Suppressor macrophage treated with lipopolysaccharide for 4 hours (primary cell): ENCODE measurements at regions not wholly inside any gene's neighbourhood (a gene's known extent, or its start where the extent isn't known, plus 50 kb on each side); places are given as distances from the start of the nearest gene placed in this dataset.

ENCODE experiments used
- DNase-seq: peaks from one replicate; pipeline ENCODE4 v3.0.0-alpha.2; 2020

DNA sequence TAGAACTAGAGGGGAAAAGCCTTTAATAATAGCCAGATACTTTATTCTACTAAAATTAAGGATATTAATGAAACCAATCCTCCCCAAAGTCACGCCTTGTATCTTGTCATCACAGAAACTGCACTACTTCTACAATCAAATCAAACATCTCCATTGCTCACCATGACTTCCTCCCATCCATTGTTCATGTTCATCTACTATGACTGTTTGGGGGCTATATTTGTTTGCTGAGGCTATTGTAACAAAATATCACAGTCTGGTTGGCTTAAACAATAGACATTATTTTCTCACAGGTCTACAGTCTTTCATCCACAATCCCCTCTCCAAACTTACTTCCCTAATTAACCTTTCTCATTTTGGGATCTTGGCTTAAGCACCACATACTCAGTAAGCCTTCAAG is 193.6 kb upstream of the FSCB start:
- no peak for DNase-seq

DNA sequence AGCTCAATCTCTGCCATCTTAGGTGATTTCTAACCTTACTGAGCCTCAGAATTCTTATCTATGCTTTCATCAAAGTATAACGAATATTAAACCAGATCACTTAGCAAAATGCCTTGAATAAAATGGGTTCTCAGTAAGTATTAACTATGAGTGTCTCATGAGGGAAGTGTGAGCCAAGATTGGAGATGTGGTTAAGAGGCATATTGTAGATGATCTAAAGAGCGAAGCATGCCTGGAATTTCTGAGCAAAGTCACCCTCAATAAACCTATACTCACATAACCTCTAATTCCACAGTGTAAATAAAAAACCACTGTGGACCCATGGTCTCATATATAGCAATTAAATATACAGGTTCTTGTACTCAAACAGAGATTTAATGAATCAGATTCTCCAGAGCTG is 193.1 kb upstream of the FSCB start:
- no peak for DNase-seq

DNA sequence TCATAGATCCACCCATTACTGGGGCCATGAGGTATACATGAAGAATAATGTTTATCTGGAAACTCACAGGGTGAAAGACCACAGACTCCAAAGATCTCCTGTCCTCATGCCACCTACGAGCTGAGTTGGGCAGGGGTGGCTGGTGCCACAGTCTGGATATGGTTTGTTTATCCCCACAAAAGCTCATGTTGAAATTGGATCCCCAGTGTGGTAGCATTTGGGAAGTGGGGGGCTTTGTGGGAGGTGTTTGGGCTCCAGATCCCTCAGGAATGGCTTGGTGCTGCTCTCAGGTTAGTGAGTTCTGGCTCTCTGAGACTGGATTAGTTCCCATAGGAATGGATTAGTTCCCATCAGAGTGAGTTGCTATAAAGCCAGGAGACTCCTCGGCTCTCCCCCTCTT is 192.3 kb upstream of the FSCB start:
- DNase-seq: no peak

DNA sequence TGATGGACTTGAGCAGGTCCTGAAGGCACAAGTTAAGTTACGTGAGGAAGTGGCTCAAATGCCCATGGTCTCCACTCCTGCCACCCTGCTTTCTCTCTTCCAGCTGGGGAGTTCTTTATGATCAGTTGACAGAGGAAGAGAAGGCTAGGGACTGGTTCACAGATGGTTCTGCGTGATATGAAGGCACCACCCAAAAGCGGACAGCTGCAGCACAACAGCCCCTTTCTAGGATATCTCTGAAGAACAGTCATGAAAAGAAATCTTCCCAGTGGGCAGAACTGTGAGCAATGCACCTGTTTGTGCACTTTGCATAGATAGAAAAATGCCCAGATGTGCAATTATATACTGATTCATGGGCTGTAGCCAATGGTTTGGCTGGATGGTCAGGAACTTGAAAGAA is 162.4 kb upstream of the FSCB start:
- DNase-seq: no peak

DNA sequence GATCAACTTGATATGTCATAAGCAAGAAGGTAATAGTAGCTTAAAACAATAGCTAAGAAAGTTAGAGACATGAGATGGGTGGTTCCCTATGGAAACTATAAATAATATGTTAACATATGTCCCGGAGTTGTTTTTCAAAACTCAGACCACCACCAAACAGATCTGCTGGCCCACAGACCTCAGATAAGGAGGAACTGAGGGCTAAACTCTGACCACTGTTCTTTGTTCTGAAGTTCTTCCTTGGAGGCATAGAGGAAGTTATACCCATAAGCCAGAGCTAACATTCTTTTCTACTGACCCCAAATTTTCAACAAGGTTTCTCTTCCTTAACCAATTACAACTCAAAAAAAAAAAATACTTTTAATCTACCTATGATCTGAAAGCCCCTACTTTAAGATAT is 156.1 kb upstream of the FSCB start:
- no peak for DNase-seq

DNA sequence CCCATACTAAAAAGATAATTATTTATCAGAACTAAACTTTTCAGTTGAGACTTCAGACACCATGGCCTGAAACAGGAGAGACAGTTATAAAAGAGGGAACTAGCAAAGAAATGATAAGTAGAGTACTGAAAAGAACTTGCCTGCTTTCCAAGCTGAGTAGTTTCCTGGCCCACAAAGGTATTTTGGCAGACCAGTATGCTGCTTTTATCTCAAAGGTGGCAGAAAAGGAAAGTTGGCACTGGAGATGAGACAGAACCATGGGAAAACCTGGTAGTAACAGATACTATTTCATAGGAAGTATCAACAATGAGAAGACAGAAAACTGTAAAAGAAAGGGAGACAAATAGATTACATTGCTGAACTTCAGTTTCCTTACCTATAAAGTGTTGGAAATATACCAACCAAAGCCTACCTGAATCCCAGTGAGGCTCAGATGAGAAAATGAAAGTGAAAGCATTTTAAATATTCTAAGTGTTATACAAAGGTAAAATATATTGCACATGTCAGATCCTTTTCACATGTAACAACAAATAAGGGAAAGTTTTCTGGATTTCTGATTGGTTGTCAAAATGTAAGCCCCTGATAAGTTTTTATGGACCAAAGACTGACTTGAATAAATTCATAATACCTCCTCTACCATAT is 155.3 kb upstream of the FSCB start:
- DNase-seq: no peak

DNA sequence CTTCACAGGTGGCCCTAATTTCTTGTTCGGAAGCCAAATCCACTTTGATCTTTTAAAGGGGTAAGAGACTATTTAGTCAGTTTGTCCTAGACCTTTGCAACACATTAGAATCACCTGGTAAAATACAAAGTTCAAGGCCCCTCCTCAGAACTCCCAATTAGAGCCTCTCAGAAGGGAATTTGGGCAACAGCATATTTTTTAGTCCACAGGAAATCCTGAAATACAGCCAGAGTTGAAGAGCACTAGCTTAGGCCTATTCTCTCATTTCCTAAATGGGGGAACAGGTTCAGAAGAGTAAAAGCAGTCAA is 151.3 kb upstream of the FSCB start:
- no peak for DNase-seq

DNA sequence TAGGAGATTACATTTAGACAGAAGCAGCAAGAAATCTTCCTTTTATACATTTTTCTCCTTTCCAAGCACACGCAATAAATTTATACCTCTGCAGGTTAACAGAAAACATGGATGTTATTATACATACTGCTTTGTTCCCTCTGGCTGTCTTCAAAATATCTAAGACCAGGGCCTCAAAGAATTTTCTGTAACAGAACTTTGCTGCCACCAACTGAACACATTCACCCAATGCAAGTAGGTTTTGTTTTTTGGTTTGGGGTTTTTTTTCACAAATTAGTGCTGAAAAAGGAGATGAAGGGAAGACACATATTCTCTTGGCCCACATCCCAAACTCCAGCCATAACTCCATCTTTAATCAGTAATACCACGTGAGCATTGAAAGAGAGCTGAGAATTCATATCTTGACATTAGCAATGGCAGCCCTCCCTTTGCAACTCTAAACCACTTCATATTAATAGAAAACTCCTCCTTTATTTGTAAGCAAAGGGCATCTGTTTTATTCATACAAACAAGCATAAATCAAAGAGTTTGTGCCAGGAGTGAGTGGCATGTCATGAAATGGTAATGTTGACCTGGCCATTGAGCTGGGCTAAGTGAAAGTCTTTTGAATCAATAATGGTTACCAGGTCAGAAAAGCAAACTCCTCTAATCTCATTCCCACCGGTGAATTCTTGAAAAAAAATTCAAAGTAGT is 150.8 kb upstream of the FSCB start:
- no peak for DNase-seq

DNA sequence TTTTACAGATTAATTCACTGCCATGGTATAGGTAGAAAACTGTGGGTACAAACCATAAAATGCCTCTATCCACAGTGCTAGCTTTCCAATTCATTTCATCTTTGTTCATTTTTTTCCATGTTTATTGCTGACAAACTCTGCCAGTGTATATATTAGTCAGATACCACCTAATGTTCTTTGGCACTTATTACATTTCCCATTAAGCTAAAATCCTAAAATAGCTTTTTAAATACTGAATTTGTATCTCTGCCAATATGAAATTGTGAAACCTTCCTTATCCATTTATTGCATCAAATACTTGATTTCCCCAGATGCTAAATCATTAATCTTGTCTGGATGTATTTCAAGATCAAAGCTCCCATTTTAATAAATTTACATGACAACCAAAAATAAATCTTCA is 150.1 kb upstream of the FSCB start:
- no peak for DNase-seq

DNA sequence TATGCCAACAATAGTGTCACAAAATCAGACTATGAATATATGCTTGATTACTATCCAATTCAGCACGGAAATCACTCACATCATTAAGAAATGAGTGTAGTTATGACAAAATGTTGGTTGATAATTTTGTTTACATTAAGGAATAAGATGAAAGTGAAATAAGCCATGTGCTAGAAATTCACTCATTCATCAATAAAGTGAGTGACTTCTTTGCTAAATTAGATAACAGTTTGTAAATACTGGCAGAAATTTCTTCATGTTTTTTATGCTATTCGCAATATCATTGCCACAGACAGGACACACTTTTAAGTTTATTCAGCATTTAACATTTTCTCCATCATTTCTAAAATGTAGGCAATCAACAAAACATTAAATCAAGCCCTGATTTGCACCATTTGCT is 147.5 kb upstream of the FSCB start:
- DNase-seq: no peak

DNA sequence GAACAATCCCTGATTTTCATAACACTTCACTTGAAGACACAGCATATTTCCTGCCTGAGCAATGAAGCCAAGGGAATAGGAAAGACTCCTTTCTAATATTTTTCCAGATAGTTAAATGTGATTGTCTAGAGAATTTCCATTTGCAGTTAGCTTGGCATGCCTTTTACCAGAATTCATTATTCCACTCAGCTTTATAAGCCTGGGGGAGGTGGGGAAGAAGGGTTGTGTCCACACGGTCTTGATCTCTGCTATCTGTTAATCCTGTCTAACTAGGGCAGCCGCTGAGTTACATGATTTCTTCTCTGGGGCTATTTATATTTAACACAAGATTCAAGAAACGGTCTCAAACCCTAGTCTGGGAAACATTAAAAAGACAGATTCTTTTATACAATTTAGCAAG is 146.6 kb upstream of the FSCB start:
- DNase-seq: no peak

DNA sequence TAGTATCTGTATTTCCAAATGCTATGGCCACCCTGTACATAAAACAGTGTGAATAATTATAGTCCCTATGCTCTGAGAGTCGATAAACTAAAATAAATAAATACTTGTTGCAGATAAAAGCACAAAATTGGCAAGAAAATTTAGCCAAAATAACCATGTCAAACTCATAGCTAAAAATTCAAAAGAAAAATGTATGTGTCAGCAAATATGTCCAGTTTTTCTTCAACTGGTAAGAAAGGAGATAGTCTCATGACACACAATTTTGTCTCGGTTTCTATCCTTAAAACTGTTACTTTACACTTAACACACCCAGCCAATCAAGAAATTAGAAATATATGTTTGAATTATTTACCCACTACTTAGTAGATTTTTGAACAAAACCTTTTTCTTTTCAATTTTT is 145.6 kb upstream of the FSCB start:
- DNase-seq: no peak

DNA sequence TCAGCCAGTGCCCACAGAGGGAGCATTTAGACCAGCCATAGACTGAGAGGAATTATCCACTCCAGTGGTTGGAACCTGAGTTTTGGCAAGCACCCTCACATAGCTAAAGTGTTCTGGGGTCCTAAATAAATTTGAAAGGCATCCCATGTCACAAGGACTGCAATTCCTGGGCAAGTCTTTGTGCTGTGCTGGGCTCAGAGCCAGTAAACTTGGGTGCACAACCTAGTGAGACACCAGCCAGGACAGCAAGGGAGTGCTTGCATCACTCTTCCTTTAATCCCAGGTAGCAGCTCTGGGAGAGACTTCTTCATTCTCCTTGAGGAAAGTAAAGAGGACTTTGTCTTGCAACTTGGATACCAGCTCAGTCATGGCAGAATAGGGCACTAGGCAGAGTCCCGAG is 142.0 kb upstream of the FSCB start:
- DNase-seq: no peak

DNA sequence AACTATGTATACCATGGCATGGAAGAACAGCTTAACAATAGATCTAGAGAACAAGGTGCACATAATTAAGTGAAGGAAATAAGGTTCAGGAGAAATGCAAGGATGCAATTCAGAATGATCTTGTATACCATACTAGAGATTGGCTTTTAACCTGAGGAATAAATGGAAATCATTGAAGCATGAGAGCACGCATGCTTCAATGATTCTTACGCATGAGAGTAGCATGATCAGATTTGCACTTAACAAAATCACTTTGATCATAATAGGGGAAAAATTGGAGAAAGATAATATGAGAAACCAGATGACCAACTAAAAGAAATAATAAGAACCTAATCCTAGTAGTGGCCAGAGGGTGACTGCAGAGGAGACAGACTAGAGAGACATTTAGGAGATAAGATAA is 133.3 kb upstream of the FSCB start:
- DNase-seq: no peak

DNA sequence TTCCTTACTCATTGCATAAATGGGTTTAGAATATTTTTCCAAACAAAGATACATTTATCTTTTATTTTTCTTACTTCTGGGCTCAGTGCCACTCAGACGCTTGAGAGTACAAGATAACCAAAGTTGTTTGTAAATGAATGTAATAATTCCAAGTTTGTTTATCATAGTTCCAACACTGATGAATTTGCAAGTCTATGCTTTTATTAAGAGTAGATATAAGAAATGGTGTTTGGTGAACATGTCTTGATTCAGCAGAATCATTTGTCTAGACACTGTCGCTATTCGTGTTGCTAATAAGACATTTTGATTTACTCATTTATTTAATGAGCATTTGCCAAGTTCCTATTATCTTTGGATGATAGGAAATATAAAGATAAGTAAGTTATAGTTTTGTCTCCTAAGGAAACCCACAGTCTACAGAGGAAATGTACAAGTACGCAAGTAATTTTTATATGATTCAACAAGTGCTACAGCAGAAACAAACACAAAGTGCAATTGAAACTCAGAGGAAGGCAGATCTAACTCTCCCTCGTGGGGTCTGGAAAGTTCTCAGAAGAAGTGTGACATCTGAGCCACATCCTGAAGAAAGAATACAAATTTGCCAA is 132.8 kb upstream of the FSCB start:
- no peak for DNase-seq

DNA sequence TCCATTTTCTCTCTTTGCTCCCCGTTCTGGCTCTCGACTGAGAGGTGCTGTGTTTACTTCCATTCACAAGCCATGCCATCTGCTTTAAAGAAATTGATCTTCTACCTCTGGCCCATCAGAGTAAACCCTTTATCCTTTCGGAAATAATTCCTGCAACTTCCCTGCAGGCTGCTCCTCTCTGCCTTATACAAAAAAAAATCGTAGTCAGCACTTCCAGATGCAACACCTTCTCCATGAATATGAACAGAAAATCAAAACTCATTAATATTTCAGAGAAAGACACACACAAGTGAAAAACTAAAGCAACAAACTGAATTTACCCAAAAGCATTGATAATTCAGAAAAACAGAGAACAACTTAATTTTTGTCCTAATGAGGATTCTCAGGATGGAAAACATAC is 127.6 kb upstream of the FSCB start:
- no peak for DNase-seq

DNA sequence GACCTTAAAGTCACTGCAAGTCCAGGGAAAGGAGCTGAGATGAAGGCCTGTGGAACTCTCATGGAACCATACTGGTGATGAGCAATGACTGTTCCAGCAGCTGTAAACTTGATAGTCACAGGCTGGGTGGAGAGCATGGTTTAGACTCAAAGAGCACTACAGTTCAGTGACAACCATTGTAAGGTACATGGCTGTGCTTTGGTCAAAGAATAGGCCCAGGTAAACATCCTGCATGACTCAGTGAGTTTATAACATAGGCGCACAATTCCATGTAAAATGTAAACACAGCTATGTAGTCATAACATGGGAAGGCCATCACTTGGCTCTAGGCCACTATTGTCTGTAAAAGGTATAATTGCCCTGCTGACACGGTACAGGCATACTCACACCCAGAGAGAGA is 119.3 kb upstream of the FSCB start:
- no peak for DNase-seq

DNA sequence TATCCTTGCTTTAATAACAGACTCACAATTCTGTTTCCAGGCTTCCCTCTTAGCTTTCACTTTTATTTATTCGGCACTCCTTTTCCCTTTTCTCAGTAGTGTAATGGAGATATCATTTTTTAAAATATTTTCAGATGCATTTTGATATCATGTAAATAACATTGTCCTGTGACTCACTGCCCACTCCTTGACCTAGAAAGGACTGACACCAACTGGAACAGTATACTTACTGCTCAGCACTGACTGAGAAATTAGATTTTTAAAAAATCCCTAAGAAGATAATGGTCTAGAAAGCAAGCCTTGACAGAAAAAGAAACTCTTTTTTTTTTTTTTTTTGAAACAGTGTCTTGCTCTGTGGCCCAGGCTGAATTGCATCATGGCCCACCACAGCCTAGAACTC is 118.0 kb upstream of the FSCB start:
- DNase-seq: no peak

DNA sequence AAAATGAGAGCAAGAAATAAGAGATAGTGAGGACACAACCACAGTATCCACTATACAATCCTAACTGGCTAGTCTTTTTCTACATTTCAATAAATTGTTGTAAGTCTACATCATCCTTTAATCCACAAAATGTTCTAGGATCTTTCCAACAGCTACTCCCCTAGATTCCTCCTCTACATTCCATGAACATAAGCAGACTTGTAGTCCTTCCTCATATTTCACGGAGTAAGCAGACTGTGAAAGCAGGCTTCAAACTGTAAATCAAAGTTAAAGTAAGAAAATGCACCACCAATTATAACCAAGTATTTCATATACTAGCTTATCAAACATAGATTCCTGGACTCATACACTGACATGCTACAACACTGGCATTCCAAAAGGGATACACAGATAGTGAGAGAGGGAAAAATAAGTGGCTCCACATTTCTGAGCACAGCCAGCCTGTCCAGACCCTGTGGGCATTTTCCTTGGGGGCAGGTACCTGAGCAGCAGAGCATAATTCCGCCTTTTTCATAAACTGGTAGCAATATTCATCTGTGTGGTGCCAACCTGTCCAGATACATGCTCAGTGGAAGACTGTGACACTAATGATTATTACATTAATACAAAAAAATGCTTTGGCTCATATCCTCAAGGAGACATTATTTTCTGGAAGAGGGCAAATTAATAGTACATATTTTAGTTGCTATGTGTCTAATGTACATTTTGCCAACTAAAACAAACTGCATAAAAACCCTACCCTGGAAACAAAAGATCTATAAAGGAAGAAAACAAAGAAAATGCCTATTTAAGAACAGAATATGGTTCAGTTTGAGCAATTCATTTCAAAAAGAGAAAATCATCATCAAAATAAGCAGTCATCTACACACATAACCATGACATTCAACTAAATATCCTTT is 113.3 kb upstream of the FSCB start:
- no peak for DNase-seq

DNA sequence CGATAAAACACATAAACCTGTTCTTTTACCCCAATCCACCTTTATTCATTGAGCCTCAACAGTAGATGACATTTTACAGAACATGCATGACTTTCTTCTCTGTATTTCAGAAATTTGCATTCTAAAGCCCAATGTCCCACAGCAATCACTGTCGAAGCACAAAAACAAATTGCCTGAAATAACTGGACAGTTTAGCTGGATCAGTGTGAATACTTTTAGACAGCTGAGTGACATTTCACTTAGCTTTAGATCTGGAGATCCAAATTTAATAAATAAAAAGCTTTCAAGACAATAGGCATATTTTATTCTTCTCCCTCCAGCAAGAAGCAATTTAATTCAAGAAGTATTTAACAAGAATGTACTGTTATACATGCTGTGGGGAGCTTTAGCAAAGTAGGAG is 109.1 kb upstream of the FSCB start:
- DNase-seq: no peak

DNA sequence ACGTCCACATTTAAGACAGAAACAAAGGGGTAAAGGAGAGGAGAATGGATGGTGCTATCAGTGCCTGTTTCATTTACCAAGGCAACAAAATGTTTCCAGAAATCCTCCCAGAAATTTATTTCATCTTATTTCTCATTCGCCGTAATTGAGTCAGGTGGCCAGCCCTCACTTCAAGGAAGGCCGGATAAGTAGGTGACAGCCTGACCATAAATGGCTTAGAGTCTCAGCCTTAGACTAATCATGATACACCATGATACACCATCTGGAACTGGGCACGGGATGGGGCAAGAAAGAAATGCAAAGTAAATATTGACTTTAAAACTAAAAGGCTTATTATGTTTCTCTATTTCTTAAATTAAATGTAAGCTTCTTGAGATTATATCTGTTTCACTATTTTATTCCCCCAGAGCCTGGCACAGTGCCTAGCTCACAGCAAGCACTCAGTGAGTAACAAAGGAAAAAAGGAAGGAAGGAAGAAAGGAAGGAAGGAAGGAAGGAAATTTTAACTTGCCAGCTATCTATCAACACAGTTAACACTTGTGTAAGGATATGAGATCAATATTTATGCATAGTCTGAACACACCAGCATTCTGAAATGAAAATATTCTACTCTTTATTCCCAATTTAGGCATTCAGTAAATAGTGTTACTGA is 106.1 kb upstream of the FSCB start:
- no peak for DNase-seq

DNA sequence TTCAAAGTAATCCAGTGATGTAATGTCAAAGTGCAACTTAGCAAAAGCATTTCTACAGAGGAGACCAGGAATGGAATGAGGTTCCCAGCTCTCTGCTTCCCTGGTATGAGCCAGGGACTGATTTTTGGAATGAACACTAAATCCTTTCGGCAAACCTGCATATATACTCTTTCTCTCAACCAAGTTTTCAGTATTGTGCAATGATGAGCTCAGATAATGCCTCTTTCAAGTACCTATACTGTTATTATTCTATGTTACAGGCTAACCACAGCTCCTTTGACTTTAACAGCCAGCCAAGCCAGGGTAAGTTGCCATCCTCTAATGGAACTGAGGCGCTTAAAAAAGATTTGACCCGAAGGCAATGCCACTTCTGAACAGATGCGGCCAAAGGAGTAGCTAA is 104.9 kb upstream of the FSCB start:
- DNase-seq: no peak

DNA sequence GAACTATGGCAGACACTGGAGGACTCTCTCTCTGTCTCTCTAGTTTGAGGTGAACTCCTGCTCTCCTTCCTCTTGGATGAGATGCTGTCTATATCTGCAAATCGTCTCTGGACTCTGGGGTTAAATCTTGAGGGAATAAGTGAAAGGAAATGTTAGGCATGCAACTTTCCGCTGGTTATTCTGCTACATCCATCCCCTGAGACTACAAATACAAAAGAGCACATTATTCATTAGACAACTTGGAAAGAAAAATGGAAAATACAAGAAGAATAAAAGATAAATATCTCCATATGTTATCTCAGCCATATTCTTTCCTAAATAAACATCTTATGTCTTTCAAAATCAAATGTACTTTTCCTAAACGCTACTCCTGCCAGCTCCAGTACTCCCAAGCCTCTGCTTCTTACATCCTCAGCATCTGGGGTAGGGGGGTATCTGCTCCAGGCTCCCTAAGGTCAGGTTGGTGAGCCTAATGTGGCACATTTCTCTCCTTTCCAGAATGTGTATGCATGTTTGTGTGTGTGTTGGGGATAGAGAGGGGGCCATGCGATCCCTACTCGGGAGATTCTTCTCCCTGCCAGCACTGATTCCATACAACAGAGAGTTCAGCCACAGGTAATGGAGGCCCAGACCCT is 102.9 kb upstream of the FSCB start:
- DNase-seq: no peak
